ENCODE measurements at regions not wholly inside any gene's neighbourhood (a gene's known extent, or its start where the extent isn't known, plus 50 kb on each side); places are given as distances from the start of the nearest gene placed in this dataset.

DNA sequence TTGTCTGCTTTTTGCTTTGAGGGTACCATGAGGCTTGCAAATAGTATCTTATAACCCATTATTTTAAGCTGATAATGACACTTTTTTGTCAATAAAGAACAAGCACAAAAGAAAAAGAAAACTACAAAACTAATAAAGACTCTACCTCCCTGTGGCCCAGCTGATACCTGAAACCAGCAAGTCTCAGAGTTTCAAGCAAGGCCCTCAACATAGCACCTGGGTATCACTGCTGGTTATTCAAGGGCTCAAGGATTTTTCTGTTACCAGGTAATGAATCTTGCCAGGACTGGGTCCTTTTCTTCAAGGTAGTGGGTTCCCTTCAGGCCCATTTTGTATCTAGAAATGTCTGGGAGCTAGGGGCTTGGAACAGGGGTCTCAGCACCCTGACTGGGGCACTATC, 281.6 kb upstream of the C11orf87 start:
- H3K27me3 ChIP-seq (ENCODE audit: control insufficient read depth, insufficient read depth, low read length) = no peaks in the 10 kb centered on the region
- H3K36me3 ChIP-seq (replicated peaks; ENCODE audit: control insufficient read depth, insufficient read depth, low read length) = no peaks in the 10 kb centered on the region
- no peak for DNase-seq
- no peak overlapping the region for H3K4me3 ChIP-seq (ENCODE audit: insufficient read depth, low read depth, low read length)

DNA sequence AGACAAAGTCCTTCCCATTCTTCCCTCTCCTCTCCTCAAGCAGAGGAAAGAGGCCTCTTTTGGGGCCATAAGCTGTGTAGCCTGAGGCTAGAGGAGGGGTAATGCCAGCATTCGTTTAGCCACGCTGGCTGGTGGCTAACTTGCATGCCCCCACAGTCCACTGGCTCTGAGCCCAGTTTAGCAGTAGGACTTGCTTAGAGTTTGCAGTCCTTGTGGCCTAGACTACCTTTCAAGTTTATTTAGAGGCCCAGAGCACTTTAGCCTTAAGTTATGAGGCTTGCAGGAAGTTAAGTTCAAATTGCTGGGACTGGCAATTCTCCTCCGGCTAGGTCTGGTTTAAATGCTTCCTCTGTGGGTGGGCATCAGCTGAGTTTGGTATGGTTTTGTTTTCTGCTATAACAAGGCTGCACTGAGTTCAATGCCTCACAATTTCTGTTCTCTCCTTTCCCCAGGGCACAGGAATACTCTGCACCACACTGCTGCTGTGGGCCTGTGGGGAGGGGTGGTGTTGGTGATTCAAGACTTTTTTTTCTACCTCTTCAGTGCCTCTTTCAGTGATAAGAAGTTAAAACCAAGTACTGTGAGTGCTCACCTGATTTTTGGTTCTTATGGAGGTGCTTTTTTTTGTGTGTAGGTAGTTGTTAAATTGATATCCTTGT, 281.0 kb upstream of the C11orf87 start:
- Histone ChIP-seq H3K36me3 (replicated peaks; ENCODE audit: control insufficient read depth, insufficient read depth, low read length) (no peaks in the 10 kb centered on the region), H3K4me3 (ENCODE audit: insufficient read depth, low read depth, low read length) (no peak overlapping the region), H3K27me3 (ENCODE audit: control insufficient read depth, insufficient read depth, low read length) (no peaks in the 10 kb centered on the region)
- DNase-seq = no peak

DNA sequence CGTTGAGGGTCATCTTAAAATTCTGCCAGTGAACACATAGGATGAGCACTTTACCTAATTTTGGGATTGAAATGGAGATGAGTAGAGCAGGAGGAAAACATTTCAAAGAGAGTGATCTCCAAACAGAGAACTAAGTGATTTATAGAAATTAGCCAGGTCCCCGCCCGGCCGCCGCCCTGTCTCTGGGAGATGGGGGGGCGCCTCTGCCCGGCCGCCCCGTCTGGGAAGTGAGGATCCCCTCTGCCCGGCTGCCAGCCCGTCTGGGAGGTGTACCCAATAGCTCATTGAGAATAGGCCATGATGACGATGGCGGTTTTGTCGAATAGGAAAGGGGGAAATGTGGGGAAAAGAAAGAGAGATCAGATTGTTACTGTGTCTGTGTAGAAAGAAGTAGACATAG, 276.7 kb upstream of the C11orf87 start:
- Histone ChIP-seq H3K36me3 (replicated peaks; ENCODE audit: control insufficient read depth, insufficient read depth, low read length) (no peaks in the 10 kb centered on the region), H3K27me3 (ENCODE audit: control insufficient read depth, insufficient read depth, low read length) (no peaks in the 10 kb centered on the region), H3K4me3 (ENCODE audit: insufficient read depth, low read depth, low read length) (no peak overlapping the region)
- DNase-seq = no peak

DNA sequence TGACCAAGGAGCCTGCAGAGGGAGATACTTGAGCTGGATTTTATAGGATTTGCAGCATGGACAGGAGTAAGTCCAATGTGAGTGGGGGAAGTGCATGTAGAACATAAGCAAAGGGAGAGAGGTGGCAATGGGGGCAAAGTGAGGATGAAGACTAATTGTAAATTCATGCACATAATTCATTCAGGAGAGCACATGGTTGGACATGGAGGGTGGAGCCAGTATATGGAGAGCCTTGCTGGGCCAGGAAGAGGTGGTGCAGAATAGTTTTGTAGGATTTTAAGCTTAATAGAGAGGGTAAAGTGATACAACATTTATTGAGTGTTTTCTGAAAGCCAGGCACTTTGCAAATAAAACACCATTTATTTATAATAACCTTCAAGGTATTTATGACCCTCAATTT, 274.3 kb upstream of the C11orf87 start:
- Histone ChIP-seq H3K36me3 (replicated peaks; ENCODE audit: control insufficient read depth, insufficient read depth, low read length) (no peaks in the 10 kb centered on the region), H3K27me3 (ENCODE audit: control insufficient read depth, insufficient read depth, low read length) (no peaks in the 10 kb centered on the region), H3K4me3 (ENCODE audit: insufficient read depth, low read depth, low read length) (no peak overlapping the region)
- DNase-seq = no peak

DNA sequence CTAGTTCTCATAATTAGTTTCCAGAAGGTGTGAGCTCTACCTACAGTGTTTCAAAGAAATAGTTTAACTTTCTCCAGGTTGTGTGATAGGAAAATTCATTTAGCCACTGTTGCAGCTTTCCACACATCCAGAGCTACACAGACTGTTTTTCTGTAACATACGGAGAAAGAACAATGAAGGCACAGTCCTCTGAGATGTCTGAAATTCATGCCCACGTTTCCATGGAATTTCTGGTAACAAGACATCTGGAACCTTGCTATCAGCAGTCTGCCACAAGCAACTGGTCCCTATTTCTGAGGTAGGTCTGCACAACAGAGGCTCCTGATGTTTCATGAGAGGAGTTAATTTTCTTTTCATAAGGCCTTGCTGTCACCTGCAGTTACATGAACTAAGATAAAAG, 273.3 kb upstream of the C11orf87 start:
- Histone ChIP-seq H3K36me3 (replicated peaks; ENCODE audit: control insufficient read depth, insufficient read depth, low read length) (no peaks in the 10 kb centered on the region), H3K4me3 (ENCODE audit: insufficient read depth, low read depth, low read length) (no peak overlapping the region), H3K27me3 (ENCODE audit: control insufficient read depth, insufficient read depth, low read length) (no peaks in the 10 kb centered on the region)
- no peak for DNase-seq

DNA sequence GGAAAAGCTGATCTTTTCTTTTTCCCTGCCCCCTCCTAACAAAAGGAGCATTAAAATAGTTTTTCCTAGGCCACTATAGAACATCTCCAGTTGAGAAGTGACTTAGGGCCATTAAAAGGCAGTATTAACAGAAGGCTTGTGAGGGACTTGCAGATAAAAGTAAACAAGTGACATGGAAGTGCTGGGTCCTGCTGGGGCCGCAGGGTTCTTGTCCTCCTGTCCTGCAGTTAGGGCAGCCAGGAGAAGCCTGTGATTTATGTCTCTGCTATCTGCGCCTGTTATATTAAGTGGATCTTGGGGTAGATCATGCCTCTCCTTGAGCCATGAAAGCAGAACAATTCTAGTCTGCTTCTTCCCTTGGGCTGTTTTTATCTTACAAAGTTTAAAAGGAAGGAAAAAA, 271.4 kb upstream of the C11orf87 start:
- no peaks in the 10 kb centered on the region for H3K27me3 ChIP-seq (ENCODE audit: control insufficient read depth, insufficient read depth, low read length)
- DNase-seq = no peak
- no peak overlapping the region for H3K4me3 ChIP-seq (ENCODE audit: insufficient read depth, low read depth, low read length)
- H3K36me3 ChIP-seq (replicated peaks; ENCODE audit: control insufficient read depth, insufficient read depth, low read length) = no peaks in the 10 kb centered on the region

DNA sequence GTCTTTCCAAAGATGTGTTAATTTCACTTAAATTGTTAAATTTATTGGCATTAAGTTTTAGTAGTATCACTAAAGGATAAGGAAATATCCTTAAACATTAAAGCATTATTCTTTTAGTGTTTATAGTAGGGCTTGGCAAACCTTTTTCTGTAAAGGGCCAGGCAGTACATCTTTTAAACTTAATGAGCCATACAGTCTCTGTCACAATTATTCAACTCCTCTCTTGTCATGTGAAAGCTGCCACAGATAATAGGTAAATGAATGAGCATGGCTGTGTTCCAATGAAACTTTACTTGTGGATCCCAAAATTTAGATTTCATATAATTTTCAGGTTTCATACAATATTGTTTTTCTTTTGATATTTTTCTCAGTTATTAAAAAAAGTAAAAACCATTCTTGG, 268.2 kb upstream of the C11orf87 start:
- no peak for DNase-seq

DNA sequence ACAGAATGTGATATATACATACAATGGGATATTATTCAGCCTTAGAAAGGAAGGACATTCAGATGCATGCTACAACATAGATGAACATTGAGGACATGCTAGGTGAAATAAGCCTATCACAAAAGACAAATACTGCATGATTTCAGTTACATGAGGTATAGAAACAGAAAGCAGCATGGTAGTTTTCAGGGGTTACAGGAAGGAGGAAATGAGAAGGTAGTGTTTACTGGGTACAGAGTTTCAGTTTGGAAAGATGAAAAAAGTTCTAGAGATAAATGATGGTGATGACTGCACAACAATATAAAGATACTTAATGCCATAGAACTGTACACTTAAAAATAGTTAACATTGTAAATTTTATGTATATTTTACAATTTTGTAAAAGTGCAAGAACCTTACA, 266.7 kb upstream of the C11orf87 start:
- Histone ChIP-seq H3K27me3 (ENCODE audit: control insufficient read depth, insufficient read depth, low read length) (no peaks in the 10 kb centered on the region), H3K36me3 (replicated peaks; ENCODE audit: control insufficient read depth, insufficient read depth, low read length) (no peaks in the 10 kb centered on the region), H3K4me3 (ENCODE audit: insufficient read depth, low read depth, low read length) (no peak overlapping the region)
- DNase-seq = no peak

More for the DNA sequence above, 268.2 kb upstream of the C11orf87 start:
- H3K27me3 ChIP-seq (ENCODE audit: control insufficient read depth, insufficient read depth, low read length) = no peaks in the 10 kb centered on the region
- no peak overlapping the region for H3K4me3 ChIP-seq (ENCODE audit: insufficient read depth, low read depth, low read length)
- H3K36me3 ChIP-seq (replicated peaks; ENCODE audit: control insufficient read depth, insufficient read depth, low read length) = no peaks in the 10 kb centered on the region

DNA sequence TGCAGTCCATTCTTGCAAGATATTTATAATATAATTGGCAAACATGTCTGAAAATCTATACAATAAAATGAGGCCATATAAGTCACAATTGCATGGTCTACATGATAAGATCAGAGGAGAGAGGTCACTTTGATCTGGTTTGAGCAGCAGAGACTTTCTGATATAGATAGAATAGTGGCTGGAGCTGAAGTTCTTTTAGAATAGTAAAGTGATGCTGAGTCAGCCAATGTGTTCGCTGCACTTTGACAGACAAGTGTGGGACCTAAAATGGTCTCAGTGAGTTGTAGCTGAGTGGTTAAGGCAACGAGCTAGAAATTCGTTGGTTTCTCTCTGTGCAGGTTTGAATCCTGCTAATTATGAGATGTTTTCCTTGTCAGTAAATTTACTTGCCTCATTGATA, 257.0 kb upstream of the C11orf87 start:
- DNase-seq = no peak
- H3K36me3 ChIP-seq (replicated peaks; ENCODE audit: control insufficient read depth, insufficient read depth, low read length) = no peaks in the 10 kb centered on the region
- H3K4me3 ChIP-seq (ENCODE audit: insufficient read depth, low read depth, low read length) = no peak overlapping the region
- no peaks in the 10 kb centered on the region for H3K27me3 ChIP-seq (ENCODE audit: control insufficient read depth, insufficient read depth, low read length)

DNA sequence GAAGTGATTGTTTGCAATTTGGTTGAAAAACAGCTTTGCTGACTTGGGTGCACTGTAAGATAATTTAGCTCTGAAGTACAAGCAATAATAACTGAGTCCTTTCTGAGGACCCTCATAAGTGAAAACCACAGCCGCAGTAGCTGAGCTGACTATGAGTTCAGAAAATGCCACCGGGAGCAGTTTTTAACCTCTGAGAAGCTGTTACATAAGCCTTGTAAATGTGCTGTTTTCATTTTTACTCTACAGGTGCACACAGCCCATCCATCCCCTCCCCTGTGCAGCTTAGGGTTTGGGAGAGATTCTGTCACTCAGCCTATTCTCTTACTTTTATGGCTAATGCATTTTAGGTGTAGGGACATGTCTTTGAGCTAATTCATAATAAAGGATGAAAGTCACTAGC, 255.5 kb upstream of the C11orf87 start:
- no peak for DNase-seq
- no peaks in the 10 kb centered on the region for H3K27me3 ChIP-seq (ENCODE audit: control insufficient read depth, insufficient read depth, low read length)
- no peaks in the 10 kb centered on the region for H3K36me3 ChIP-seq (replicated peaks; ENCODE audit: control insufficient read depth, insufficient read depth, low read length)
- H3K4me3 ChIP-seq (ENCODE audit: insufficient read depth, low read depth, low read length) = no peak overlapping the region

DNA sequence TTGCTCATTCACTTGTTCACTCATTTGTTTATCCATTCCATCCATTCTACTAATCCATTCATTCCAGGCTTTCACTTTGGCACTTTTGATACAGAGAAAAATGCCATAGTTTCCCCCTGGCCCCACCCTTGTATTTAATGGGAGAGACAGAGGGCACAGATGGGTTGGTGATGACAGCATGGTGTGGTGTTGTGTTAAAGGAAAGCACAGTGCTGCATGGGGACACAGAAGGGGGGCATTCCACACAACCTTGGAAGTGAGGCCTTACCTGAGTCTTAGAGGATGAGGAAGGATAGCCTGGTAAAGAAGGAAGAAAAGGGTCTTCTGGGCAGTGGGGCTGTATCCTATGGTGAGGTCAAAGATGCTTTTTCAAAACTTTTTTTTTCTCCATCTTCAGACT, 248.5 kb upstream of the C11orf87 start:
- DNase-seq = no peak
- no peaks in the 10 kb centered on the region for H3K27me3 ChIP-seq (ENCODE audit: control insufficient read depth, insufficient read depth, low read length)
- no peak overlapping the region for H3K4me3 ChIP-seq (ENCODE audit: insufficient read depth, low read depth, low read length)
- no peaks in the 10 kb centered on the region for H3K36me3 ChIP-seq (replicated peaks; ENCODE audit: control insufficient read depth, insufficient read depth, low read length)

DNA sequence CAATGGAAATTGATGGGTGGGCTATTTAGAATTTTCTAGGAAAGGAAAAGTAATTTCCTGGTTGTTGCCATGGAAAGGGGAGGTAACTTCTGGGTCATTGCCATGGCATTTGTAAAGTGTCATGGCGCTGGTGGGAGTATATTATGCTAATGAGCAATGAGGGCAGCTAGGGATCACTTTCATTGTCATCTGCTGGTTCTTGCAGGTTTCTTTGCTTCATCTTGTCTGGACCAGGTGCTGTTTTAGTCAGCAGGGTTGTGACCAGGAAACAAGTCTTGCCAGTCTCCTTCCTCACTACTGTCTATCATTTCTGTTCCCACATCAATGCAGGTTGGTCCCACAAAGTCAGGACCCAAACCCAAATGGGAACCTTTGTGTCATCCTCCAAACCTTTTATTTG, 237.6 kb upstream of the C11orf87 start:
- no peaks in the 10 kb centered on the region for H3K36me3 ChIP-seq (replicated peaks; ENCODE audit: control insufficient read depth, insufficient read depth, low read length)
- no peaks in the 10 kb centered on the region for H3K27me3 ChIP-seq (ENCODE audit: control insufficient read depth, insufficient read depth, low read length)
- no peak for DNase-seq
- no peak overlapping the region for H3K4me3 ChIP-seq (ENCODE audit: insufficient read depth, low read depth, low read length)

DNA sequence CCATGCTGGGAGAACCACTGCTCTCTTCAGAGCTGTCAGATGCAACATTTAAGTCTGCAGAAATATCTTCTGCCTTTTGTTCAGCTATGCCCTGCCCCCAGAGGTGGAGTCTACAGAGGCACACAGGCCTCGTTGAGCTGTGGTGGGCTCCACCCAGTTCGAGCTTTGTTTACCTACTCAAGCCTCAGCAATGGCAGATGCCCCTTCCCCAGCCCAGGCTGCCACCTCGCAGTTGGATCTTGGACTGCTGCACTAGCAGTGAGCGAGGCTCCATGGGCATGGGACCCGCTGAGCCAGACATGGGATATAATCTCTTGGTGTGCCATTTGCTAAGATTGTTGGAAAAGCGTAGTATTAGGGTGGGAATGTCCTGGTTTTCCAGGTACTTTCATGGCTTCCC, 229.1 kb upstream of the C11orf87 start:
- DNase-seq = no peak
- no peaks in the 10 kb centered on the region for H3K36me3 ChIP-seq (replicated peaks; ENCODE audit: control insufficient read depth, insufficient read depth, low read length)
- H3K4me3 ChIP-seq (ENCODE audit: insufficient read depth, low read depth, low read length) = no peak overlapping the region
- no peaks in the 10 kb centered on the region for H3K27me3 ChIP-seq (ENCODE audit: control insufficient read depth, insufficient read depth, low read length)

DNA sequence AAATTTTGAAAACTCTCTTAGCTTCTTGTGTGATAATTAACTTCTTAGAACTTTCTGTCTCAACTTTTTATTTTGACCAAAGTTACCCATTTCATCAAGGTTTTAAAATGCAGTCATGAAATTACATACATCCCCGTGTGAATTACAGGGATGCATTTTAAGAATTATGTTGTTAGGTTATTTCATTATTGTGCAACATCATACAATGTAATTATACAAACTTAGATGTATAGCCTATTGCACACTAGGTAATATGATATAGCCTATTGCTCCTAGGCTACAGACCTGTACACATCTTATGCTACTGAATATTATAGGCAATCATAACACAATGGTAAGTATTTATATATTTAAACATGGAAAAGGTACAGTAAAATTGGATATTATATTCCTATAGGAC, 228.1 kb upstream of the C11orf87 start:
- Histone ChIP-seq H3K4me3 (ENCODE audit: insufficient read depth, low read depth, low read length) (no peak overlapping the region), H3K36me3 (replicated peaks; ENCODE audit: control insufficient read depth, insufficient read depth, low read length) (no peaks in the 10 kb centered on the region), H3K27me3 (ENCODE audit: control insufficient read depth, insufficient read depth, low read length) (no peaks in the 10 kb centered on the region)
- DNase-seq = no peak

DNA sequence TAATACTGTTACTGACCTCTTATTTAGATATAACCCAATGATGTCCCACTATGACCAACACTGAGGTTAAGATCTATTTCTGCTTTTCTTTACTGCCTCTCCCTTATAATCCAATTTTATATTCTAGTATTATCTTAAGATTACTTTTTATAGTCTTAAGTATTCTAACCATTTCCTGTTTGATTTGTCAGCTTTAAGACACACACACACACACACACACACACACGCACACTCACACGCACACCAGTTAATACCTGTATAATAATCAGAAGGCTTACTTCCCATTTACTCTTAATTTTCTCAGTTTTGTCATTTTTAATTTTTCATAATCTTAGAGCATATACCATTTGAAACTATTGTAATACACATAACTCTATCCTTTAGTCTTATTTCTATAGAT, 226.0 kb upstream of the C11orf87 start:
- Histone ChIP-seq H3K4me3 (ENCODE audit: insufficient read depth, low read depth, low read length) (no peak overlapping the region), H3K36me3 (replicated peaks; ENCODE audit: control insufficient read depth, insufficient read depth, low read length) (no peaks in the 10 kb centered on the region), H3K27me3 (ENCODE audit: control insufficient read depth, insufficient read depth, low read length) (no peaks in the 10 kb centered on the region)
- DNase-seq = no peak

DNA sequence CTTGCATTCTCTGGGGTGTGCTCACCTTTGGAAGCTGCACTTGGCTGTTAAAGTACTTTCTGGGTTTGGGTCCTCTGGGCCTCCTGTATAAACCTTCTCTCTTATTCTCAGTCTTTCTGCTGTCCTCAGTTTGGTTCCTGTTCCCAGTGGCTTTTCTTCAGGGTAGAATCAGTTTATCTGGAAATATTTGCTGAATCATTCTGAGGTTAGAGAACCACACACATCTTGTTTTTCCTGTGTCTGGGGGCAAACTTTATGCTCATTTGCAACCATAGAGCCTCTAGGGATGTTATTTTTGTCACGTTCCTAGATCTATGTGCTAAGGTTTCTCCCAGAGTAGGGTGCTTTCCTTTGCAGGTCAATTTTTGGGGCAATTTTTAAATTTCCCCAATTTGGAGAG, 224.3 kb upstream of the C11orf87 start:
- H3K27me3 ChIP-seq (ENCODE audit: control insufficient read depth, insufficient read depth, low read length) = no peaks in the 10 kb centered on the region
- no peak overlapping the region for H3K4me3 ChIP-seq (ENCODE audit: insufficient read depth, low read depth, low read length)
- DNase-seq = no peak
- H3K36me3 ChIP-seq (replicated peaks; ENCODE audit: control insufficient read depth, insufficient read depth, low read length) = no peaks in the 10 kb centered on the region
